GM23338 (cell line): ENCODE measurements at regions not wholly inside any gene's neighbourhood (a gene's known extent, or its start where the extent isn't known, plus 50 kb on each side); places are given as distances from the start of the nearest gene placed in this dataset.

Experiments used
- ATAC-seq: fragments of 200-7000 bp; cut with Tn5 transposase; 3 replicates; pipeline ENCODE4 v1.9.1; 2020
- DNase-seq: peaks from one replicate; pipeline ENCODE4 v3.0.0-alpha.2; 2015; ENCODE audit warnings: low spot score
- H2AFZ ChIP-seq: fragments of 200-600 bp; sonication (generic); 2 replicates; pipeline ENCODE4 v1.8.0; 2016; ENCODE audit warnings: antibody characterized with exemption, mild to moderate bottlenecking, moderate library complexity
- H3F3A ChIP-seq: fragments of 200-600 bp; sonication (generic); replicated peaks from 2 replicates; pipeline ENCODE4 v1.8.0; 2017; ENCODE audit warnings: antibody characterized with exemption, mixed run types, low read depth
- H3K27ac ChIP-seq: fragments of 200-600 bp; sonication (generic); 2 replicates; pipeline ENCODE4 v1.6.1; 2016; ENCODE audit warnings: low read depth
- H3K27me3 ChIP-seq: fragments of 200-600 bp; sonication (generic); 2 replicates; pipeline ENCODE4 v1.8.0; 2016; ENCODE audit warnings: mild to moderate bottlenecking, mixed run types, moderate library complexity; ENCODE audit not compliant: insufficient read depth
- H3K36me3 ChIP-seq: fragments of 200-600 bp; sonication (generic); 2 replicates; pipeline ENCODE4 v1.8.0; 2016; ENCODE audit warnings: mild to moderate bottlenecking; ENCODE audit not compliant: insufficient read depth
- H3K4me1 ChIP-seq: fragments of 200-600 bp; sonication (generic); 2 replicates; pipeline ENCODE4 v1.8.0; 2016; ENCODE audit warnings: mild to moderate bottlenecking, moderate library complexity; ENCODE audit not compliant: insufficient read depth
- H3K4me2 ChIP-seq: fragments of 200-600 bp; sonication (generic); 2 replicates; pipeline ENCODE4 v1.7.1; 2017; ENCODE audit warnings: mixed run types
- H3K4me3 ChIP-seq: fragments of 200-600 bp; sonication (generic); 2 replicates; pipeline ENCODE4 v1.6.1; 2016; ENCODE audit warnings: mixed run types
- H3K79me2 ChIP-seq: fragments of 200-600 bp; sonication (generic); replicated peaks from 2 replicates; pipeline ENCODE4 v1.8.0; 2017; ENCODE audit warnings: mild to moderate bottlenecking; ENCODE audit not compliant: insufficient read depth
- H3K9me2 ChIP-seq: fragments of 200-600 bp; sonication (generic); 2 replicates; pipeline ENCODE4 v1.8.0; 2017; ENCODE audit not compliant: insufficient read depth
- H4K20me1 ChIP-seq: fragments of 200-600 bp; sonication (generic); replicated peaks from 2 replicates; pipeline ENCODE4 v1.8.0; 2017; ENCODE audit warnings: mild to moderate bottlenecking; ENCODE audit not compliant: insufficient read depth
- H3K27ac Mint-ChIP-seq: 2 replicates; pipeline ENCODE4 v1.8.0; 2020; ENCODE audit warnings: inconsistent platforms, mild to moderate bottlenecking, moderate library complexity, mixed read lengths
- H3K27me3 Mint-ChIP-seq: 3 replicates; pipeline ENCODE4 v1.8.0; 2022; ENCODE audit warnings: low read depth, mild to moderate bottlenecking, moderate library complexity, mixed read lengths, inconsistent platforms; ENCODE audit not compliant: insufficient read depth, poor library complexity
- H3K36me3 Mint-ChIP-seq: 3 replicates; pipeline ENCODE4 v1.8.0; 2021; ENCODE audit warnings: low read depth, mild to moderate bottlenecking, inconsistent platforms, moderate library complexity, mixed read lengths
- H3K4me1 Mint-ChIP-seq: 3 replicates; pipeline ENCODE4 v1.8.0; 2020; ENCODE audit warnings: mild to moderate bottlenecking, inconsistent platforms, mixed read lengths
- H3K4me3 Mint-ChIP-seq: 3 replicates; pipeline ENCODE4 v1.8.0; 2021; ENCODE audit warnings: moderate library complexity, mild to moderate bottlenecking, inconsistent platforms, mixed read lengths
- H3K9me3 Mint-ChIP-seq: 3 replicates; pipeline ENCODE4 v1.8.0; 2020; ENCODE audit warnings: moderate library complexity, mild to moderate bottlenecking, inconsistent platforms, mixed read lengths
- CREB1 ChIP-seq: fragments of 250-450 bp; sonication (Bioruptor Pico); IDR thresholded peaks from 2 replicates; pipeline ENCODE4 v1.5.0; 2020; ENCODE audit warnings: low read depth, mild to moderate bottlenecking, moderate library complexity
- CTCF ChIP-seq, 2 experiments: fragments of 200-600 bp in 1 of 2; sonication (generic) in 1 of 2; conservative IDR thresholded peaks; 2 replicates each; pipeline versions ENCODE4 v1.5.1 to v1.6.1; 2016 to 2017; ENCODE audit warnings: antibody characterized with exemption in 2 of 2, low read depth in 2 of 2, mild to moderate bottlenecking in 2 of 2, moderate library complexity in 1 of 2
- EZH2phosphoT487 ChIP-seq: fragments of 200-600 bp; sonication (generic); IDR thresholded peaks from one replicate; pipeline ENCODE4 v1.8.1; 2018; ENCODE audit warnings: antibody characterized with exemption; ENCODE audit not compliant: unreplicated experiment
- JUNB ChIP-seq: IDR thresholded peaks from one replicate; pipeline ENCODE4 v1.6.1; 2016; ENCODE audit warnings: antibody characterized with exemption; ENCODE audit not compliant: unreplicated experiment
- POLR2AphosphoS5 ChIP-seq: IDR thresholded peaks from 2 replicates; pipeline ENCODE4 v1.6.1; 2016; ENCODE audit warnings: antibody characterized with exemption, low read depth
- REST ChIP-seq: IDR thresholded peaks from one replicate; pipeline ENCODE4 v1.6.1; 2018; ENCODE audit warnings: antibody characterized with exemption; ENCODE audit not compliant: unreplicated experiment
- STAT1 ChIP-seq: IDR thresholded peaks from one replicate; pipeline ENCODE4 v1.6.1; 2016; ENCODE audit warnings: antibody characterized with exemption; ENCODE audit not compliant: unreplicated experiment
- ZNF114 ChIP-seq: fragments of 250-450 bp; sonication (Bioruptor Pico); IDR thresholded peaks from 2 replicates; pipeline ENCODE4 v1.5.0; 2020; ENCODE audit warnings: mild to moderate bottlenecking, moderate library complexity
- ZNF462 ChIP-seq: fragments of 250-450 bp; sonication (Bioruptor Pico); IDR thresholded peaks from 2 replicates; pipeline ENCODE4 v1.5.0; 2020; ENCODE audit warnings: mild to moderate bottlenecking, moderate library complexity

GRCh38 chr4:123484291-123484926 is 87.8 kb downstream of the SPRY1 start:
- TF ChIP-seq REST (no peak), POLR2AphosphoS5 (no peak), STAT1 (no peak), EZH2phosphoT487 (no peak), JUNB (no peak), CREB1 (CRISPR knock-in tag) (no peak), CTCF (conservative IDR thresholded peaks at IDR 0.05; ENCODE audit: low read depth in 2 of 2) (no peak)
- Histone ChIP-seq H3K4me1 (peaks cover 5% of the 10 kb centered on the region), H4K20me1 (no peaks in the 10 kb centered on the region), H2AFZ (peak overlapping the region; percentile 60), H3K27me3 (no peaks in the 10 kb centered on the region), H3K79me2 (no peaks in the 10 kb centered on the region), H3K4me3 (no peak overlapping the region), H3K36me3 (no peaks in the 10 kb centered on the region), H3K27ac (no peak overlapping the region), H3F3A (no peaks in the 10 kb centered on the region), H3K4me2 (no peak overlapping the region), H3K9me2 (no peaks in the 10 kb centered on the region; the same call in 1 of the 2 replicates)
- Mint-ChIP-seq H3K27me3 (no peaks in the 10 kb centered on the region), H3K27ac (no peak overlapping the region), H3K36me3 (no peaks in the 10 kb centered on the region), H3K4me3 (no peak overlapping the region), H3K9me3 (no peaks in the 10 kb centered on the region; the same call in 2 of the 3 replicates), H3K4me1 (peaks cover 3% of the 10 kb centered on the region)
- DNase-seq (no peak), ATAC-seq (no peak)

- Histone ChIP-seq H3F3A (no peaks in the 10 kb centered on the region), H3K79me2 (no peaks in the 10 kb centered on the region), H3K4me1 (no peaks in the 10 kb centered on the region), H4K20me1 (no peaks in the 10 kb centered on the region), H3K4me2 (no peak overlapping the region), H2AFZ (peak overlapping the region; percentile 34; the same call in 1 of the 2 replicates), H3K36me3 (no peaks in the 10 kb centered on the region), H3K9me2 (no peaks in the 10 kb centered on the region; the same call in 1 of the 2 replicates), H3K27ac (no peak overlapping the region), H3K4me3 (no peak overlapping the region), H3K27me3 (no peaks in the 10 kb centered on the region)
- ATAC-seq: no peak
- no peak overlapping the region for H3K4me3 Mint-ChIP-seq
- H3K9me3 Mint-ChIP-seq: no peaks in the 10 kb centered on the region; the same call in 2 of the 3 replicates
- H3K4me1 Mint-ChIP-seq: peaks cover 2% of the 10 kb centered on the region; the same call in 1 of the 3 replicates
- DNase-seq: no peak
- H3K36me3 Mint-ChIP-seq: no peaks in the 10 kb centered on the region
- no peak overlapping the region for H3K27ac Mint-ChIP-seq
- H3K27me3 Mint-ChIP-seq: no peaks in the 10 kb centered on the region
- TF ChIP-seq ZNF462 (no peak), ZNF114 (no peak)
Observed at GRCh38 chr4:123485601-123486000, 89.0 kb downstream of the SPRY1 start.
